HK-2 (cell line): ENCODE measurements at regions not wholly inside any gene's neighbourhood (a gene's known extent, or its start where the extent isn't known, plus 50 kb on each side); places are given as distances from the start of the nearest gene placed in this dataset.

Source experiments
- DNase-seq: peaks from one replicate; pipeline ENCODE4 v3.0.0-alpha.2; 2018; ENCODE audit not compliant: unreplicated experiment

DNA sequence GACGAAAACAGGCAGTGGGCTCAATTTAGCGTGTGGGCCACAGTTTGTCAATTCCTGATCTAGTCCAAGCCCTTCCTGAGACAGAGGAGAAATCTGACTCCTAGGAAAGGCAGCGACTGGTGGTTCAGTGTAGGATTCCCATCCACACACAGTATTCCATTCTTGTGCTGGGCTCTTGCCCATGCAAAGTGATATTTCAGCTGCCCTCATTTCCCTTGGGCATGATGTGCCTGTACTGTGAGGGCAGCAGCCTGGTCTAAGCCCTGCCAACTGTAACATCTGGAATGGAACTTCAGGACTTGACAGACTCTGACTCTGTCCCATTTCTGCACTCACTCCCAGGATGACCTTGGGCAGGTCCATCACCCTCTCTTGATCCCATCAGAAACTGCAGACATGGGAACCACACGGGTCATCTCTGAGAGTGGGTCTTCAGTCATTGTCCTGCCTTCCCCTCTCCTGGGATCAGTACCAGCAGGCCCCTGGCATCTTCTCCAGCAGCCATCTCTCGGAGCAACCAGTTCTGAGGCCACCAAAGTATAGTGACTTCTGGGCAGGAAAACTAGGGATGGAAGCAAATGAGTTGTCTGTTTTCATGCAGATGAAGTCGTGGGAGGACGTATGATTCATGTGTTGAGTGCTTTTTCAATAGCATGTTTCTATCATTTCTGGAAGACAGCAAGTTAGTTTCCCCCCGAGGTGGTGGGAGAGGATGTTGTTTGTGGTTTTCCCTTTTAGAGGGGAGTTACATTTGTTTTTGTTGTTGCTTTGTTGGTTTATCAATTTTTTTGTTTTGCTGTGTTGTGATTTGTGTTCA lies 54.2 kb upstream of the BCL2L14 start:
- DNase-seq, result no peak

- no peak for DNase-seq
Observed at GRCh38 chr12:12017135-12017581, 53.6 kb upstream of the BCL2L14 start.

GRCh38 chr12:12017798-12018197 lies 52.9 kb upstream of the BCL2L14 start:
- no peak for DNase-seq

- DNase-seq, result no peak
Observed at GRCh38 chr12:12018454-12018853, 52.3 kb upstream of the BCL2L14 start.

DNA sequence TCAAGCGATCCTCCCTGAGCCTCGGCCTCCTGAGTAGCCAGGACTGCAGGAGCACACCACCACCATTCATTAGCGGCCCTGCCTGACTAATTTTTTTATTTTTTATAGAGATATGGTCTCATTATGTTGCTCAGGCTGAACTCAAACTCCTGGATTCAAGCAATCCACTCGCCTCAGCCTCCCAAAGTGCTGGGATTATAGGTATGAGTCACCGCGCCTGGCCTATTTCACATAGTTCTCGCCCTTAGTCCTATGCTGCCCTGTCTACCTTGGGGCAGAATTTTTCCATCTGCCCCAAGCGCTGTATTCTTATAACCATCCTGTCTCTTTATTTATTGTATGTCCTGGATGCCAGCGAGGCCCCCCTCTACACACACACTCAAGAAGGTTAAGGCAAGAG lies 50.9 kb upstream of the BCL2L14 start:
- DNase-seq, result no peak

GRCh38 chr12:12020762-12021161 lies 50.0 kb upstream of the BCL2L14 start:
- DNase-seq, result no peak
